ENCODE measurements at regions not wholly inside any gene's neighbourhood (a gene's known extent, or its start where the extent isn't known, plus 50 kb on each side); places are given as distances from the start of the nearest gene placed in this dataset.
"Not testable (repeated sequence)": the region's sequence is repeated elsewhere in the genome, so short reads cannot be mapped to it uniquely, and the experiment has no call there.

DNA sequence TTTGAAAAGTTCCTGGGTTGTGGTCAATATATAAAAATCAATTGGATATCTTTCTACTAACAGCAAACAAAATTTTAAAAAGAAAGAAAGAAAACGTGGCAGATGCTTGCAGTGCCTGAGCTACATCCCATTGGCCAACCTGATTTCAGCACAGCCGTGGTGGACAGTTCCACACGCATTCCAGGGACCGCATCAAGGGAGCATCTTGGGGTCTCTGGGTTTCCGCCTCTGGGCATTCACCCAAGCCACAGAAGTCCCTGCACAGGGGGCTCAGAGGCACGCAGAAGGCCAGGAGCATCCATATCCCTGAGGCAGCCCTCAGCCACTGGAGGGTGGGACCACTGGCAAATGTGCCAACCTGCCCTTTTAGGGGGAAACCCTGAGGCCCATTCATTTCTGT is 254.5 kb upstream of the RNF32 start:
- DNase-seq (ENCODE audit: low read depth, low spot score) = no peak

DNA sequence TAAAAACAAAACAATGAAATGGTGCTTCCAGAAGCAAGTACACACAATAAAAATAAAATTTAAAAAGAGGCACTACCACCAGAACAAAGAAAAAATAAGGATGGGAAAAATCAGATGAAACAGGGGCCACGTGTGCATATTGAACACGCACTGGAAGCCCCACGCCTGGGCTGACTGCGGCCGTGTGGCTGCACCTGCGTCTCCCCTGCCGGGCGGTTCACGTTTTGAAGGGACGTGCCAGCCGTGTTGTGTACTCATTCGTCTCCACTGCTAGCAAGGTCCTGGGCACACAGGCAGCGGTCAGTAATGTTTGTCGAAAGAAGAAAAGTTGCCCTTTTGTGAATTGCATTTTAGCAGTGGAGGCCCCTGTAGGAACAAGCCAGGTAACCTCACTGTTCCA is 255.9 kb upstream of the RNF32 start:
- DNase-seq (ENCODE audit: low read depth, low spot score) = no peak

- DNase-seq (ENCODE audit: low read depth, low spot score) = no peak
Observed at GRCh38 chr7:156383526-156383925, 257.0 kb upstream of the RNF32 start.

GRCh38 chr7:156380261-156380660 is 260.3 kb upstream of the RNF32 start:
- no peak for DNase-seq (ENCODE audit: low read depth, low spot score)

DNA sequence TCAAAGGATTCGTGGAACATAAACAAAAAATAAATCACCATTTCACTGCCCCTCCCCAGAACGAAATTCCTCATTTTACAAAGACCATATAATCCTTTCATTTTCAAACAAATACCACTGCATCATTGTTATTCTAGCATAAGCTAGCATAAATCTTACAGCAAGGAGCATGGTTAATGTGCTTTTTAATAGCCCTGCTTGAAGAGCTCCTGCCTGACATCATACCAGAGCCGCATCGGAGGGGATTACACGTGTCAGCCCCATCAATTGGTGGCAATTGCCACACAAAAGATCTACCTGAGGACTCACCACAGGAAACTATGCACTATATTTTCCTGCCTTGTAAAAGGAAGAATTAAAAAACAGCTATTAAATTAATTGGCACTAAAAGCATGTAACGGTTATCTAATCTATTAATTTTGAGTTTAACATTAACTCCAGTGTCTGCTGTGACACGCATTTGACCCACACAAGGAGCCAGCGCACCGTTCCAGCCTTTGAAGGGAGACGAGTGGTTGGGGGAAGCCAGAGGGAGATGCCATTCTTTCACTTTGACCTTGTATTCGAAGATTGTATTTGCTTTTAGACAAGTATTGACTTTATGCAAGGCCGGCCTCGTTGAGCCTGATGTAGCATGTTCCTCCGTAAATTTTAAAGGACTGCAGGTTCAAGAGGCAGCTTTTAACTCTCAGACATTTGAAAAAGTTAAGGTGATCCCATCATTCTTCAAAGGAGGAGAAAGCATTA is 261.1 kb upstream of the RNF32 start:
- no peak for DNase-seq (ENCODE audit: low read depth, low spot score)

DNA sequence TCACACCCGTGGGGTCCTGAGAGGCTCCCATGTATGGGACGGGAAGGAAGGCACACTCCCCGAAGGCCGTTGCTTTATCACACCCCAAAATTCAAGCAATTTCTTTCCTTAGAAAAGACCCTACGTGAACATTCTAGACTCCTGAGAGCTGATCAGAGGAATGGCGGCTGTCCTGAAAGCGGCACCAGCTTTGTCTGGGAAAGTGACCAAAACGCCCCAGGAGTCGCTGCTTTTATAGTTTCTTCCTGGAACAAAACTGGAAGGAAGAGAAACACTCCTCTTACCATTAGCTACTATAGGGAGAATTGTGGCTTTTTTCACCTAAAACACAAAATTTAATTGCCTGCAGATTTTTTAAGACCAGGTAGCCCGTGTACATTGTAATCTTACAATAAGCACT is 261.8 kb upstream of the RNF32 start:
- DNase-seq (ENCODE audit: low read depth, low spot score) = no peak

DNA sequence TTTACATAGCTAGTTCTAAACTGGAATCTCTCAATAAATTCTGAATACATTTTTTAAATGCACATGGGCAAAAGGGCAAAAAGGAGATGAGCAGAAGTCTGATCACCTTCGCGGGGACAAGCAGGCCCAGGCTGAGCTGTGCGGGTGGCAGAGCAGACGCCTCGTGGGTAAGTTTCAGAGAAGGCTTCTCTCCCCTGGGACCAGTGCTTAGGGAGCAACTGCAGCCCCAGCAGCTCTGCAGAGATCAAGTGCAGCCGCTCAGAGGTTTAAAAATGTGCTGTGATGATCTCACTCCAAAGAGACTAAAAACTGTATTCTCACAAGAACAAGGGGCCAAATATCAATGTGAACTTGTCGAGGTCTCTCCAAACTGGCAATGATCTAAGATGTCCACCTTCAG is 264.3 kb upstream of the RNF32 start:
- DNase-seq (ENCODE audit: low read depth, low spot score) = no peak

- no peak for DNase-seq (ENCODE audit: low read depth, low spot score)
Observed at GRCh38 chr7:156374335-156374734, 266.2 kb upstream of the RNF32 start.

- not testable (repeated sequence) for DNase-seq (ENCODE audit: low read depth, low spot score)
Observed at GRCh38 chr7:156369929-156370328, 270.6 kb upstream of the RNF32 start.

DNA sequence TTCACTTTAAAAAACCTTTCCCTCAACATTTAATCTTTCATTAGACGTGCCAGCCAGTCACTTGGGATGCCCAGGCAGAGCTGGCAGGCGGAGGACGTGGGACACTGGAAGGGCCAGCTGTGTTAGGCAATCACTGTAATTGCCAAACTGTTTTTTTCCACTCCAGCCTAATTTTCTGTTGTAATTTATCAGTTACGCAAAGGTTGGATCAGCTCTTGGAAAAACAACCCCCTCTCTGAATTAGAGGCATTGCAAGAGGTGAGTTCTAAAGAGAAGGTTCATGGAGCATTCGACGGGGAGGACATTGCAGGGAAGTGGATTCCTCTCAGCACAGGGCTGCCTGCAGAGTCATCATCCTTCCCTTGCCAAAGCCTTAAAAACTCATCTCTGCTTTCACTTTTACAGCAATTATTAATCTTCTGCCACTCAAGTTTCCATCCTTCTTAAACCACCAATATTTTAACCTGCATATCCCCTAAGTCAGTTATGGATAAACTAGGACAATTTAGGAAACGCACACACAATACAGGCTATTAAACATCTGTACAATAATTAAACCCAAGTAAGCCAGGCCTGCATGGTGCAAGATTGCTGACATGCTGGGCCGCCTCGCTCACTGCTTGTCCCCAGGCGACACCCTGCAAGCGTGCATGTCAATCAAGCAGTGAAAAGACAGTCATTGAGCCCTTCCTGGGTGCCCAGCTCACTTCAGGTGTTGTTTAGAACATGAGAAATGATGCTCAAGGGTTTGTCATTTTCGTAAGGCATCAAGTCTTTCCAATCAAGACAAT is 272.3 kb upstream of the RNF32 start:
- DNase-seq (ENCODE audit: low read depth, low spot score) = no peak

GRCh38 chr7:156363751-156364150 is 276.8 kb upstream of the RNF32 start:
- no peak for DNase-seq (ENCODE audit: low read depth, low spot score)

DNA sequence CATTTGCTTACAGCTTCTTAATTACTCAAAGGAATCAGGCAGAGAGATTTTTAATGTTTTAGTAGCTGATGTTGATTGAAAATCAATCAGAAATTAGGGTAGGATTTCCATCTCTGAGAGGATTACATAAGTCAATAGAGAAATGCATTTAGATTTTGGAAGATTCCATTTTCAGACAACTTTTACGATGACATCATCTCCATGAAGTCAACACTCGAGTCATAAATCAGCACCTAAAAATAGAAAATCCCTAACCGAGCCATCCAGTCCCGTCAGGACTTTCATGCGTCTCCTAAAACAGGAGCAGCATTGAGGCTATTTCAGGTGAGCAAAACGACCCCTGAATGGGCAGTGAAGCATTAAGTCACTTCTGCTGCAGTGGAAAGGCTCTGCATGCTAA is 279.7 kb upstream of the RNF32 start:
- no peak for DNase-seq (ENCODE audit: low read depth, low spot score)

DNA sequence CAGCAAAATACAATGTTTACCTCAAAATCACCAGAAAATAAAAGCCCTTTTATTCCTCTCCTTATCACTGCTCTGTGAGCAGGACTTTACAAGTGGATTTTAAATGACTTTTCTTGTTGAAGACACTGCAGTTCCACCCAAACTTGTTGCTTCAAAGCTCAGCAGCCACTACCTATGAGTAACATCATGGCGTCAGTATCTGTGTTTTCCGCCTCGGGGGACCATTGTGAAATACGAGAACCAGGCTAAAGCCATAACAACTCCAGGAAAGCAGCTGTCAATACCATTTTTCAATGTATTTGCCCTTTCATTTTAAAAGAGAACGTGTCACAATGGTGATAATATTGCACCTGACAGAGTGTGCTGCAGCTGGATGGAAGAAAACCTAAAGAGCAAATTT is 284.0 kb upstream of the RNF32 start:
- no peak for DNase-seq (ENCODE audit: low read depth, low spot score)

- no peak for DNase-seq (ENCODE audit: low read depth, low spot score)
Observed at GRCh38 chr7:156353352-156353751, 287.2 kb upstream of the RNF32 start.

DNA sequence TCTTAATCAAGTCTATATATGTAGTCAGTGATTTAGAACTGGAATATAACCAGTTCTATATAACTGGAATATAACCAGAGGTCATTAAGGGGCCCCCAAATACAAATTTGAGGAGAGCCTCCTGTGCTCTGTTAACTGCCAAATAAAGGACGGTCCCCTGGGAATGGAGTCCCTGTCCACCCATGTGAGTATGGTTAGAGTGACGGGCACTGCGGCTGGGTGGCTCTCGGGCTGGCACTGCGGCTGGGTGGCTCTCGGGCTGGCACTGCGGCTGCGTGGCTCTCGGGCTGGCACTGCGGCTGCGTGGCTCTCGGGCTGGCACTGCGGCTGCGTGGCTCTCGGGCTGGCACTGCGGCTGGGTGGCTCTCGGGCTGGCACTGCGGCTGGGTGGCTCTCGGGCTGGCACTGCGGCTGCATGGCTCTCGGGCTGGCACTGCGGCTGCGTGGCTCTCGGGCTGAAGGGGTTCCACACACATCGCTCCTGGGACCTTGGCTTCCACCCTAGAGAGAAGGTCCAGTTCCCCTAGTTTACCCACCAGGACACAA is 292.8 kb upstream of the RNF32 start:
- DNase-seq (ENCODE audit: low read depth, low spot score) = not testable (repeated sequence)

DNA sequence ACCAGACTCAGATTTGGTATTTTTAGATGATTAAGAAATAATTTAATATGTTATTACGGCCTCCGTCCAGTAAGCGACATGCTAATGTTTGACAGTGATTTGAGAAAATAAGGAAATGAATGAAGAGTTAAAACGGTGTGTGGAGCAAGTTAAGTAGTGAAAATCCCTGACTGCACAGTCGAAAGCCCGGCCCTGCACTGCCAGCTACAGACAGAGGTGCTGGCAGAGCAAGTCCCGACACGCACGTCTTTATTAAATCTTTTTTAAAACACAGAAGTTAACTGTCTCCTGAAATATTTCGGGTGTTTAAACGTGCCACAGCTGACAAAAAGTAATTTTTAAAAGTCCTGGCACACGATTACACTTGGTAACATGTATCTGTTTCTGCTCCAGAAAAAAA is 293.4 kb upstream of the RNF32 start:
- no peak for DNase-seq (ENCODE audit: low read depth, low spot score)

DNA sequence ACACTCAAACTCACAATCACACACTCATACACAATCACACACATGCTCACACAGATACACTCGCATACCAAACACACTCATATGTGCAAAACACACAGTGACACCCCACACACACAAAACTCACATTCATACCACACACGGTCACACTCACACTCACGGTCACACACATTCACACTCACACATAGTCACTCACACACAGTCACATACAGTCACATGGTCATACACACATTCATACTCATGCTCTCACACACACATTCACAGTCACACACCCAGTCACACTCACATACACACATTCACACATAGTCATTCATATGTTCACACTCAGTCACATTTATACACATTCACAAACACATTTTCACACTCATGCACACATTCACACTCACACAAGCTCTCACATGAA is 296.0 kb upstream of the RNF32 start:
- no peak for DNase-seq (ENCODE audit: low read depth, low spot score)

GRCh38 chr7:156334636-156335035 is 305.9 kb upstream of the RNF32 start:
- no peak for DNase-seq (ENCODE audit: low read depth, low spot score)

GRCh38 chr7:156327916-156328315 is 312.7 kb upstream of the RNF32 start:
- DNase-seq (ENCODE audit: low read depth, low spot score) = no peak

GRCh38 chr7:156327474-156327873 is 313.1 kb upstream of the RNF32 start:
- DNase-seq (ENCODE audit: low read depth, low spot score) = no peak

GRCh38 chr7:156324201-156324600 is 316.4 kb upstream of the RNF32 start:
- no peak for DNase-seq (ENCODE audit: low read depth, low spot score)

GRCh38 chr7:156321430-156321829 is 319.1 kb upstream of the RNF32 start:
- DNase-seq (ENCODE audit: low read depth, low spot score) = not testable (repeated sequence)

GRCh38 chr7:156318926-156319325 is 321.6 kb upstream of the RNF32 start:
- DNase-seq (ENCODE audit: low read depth, low spot score) = no peak
